ENCODE measurements at regions not wholly inside any gene's neighbourhood (a gene's known extent, or its start where the extent isn't known, plus 50 kb on each side); places are given as distances from the start of the nearest gene placed in this dataset.

DNA sequence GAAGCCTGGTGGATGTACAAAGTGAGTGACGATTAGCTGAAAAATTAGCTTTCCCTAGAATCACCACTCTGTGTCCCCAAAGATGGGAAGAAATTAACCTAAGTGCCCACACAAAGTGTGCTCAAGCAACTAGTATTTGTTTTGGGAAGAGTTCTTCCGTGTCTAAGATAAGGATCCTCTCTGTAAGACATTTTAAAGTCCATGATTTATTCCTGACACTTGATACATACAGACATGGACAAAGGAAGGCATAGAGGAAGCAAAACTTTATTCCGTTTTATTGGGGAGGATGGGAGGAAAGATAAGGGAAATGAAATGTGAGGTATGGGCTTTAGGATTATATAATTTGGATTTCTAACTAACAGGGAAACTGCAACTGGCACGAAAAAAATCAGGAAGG lies 1772.6 kb downstream of the EFNA5 start:
- H3K4ac ChIP-seq (ENCODE audit: low read depth, low read length): no peak overlapping the region
- Mint-ChIP-seq H3K36me3 (ENCODE audit: insufficient read depth in 1 of 3, low read depth in 3 of 3) (no peaks in the 10 kb centered on the region), H3K9me3 (no peaks in the 10 kb centered on the region), H3K27ac (no peak overlapping the region), H3K27me3 (ENCODE audit: low read depth) (no peaks in the 10 kb centered on the region), H3K4me3 (no peak overlapping the region), H3K4me1 (peaks cover 5 to 7% of the 10 kb centered on the region in 2 experiments)
- H3K56ac ChIP-seq (ENCODE audit: insufficient read length, low read depth, low read length): no peak overlapping the region
- H2BK15ac ChIP-seq (ENCODE audit: low read depth, low read length): no peak overlapping the region
- H3K18ac ChIP-seq (ENCODE audit: insufficient read length, low read depth, low read length): no peak overlapping the region
- TF ChIP-seq, protein P1, sequence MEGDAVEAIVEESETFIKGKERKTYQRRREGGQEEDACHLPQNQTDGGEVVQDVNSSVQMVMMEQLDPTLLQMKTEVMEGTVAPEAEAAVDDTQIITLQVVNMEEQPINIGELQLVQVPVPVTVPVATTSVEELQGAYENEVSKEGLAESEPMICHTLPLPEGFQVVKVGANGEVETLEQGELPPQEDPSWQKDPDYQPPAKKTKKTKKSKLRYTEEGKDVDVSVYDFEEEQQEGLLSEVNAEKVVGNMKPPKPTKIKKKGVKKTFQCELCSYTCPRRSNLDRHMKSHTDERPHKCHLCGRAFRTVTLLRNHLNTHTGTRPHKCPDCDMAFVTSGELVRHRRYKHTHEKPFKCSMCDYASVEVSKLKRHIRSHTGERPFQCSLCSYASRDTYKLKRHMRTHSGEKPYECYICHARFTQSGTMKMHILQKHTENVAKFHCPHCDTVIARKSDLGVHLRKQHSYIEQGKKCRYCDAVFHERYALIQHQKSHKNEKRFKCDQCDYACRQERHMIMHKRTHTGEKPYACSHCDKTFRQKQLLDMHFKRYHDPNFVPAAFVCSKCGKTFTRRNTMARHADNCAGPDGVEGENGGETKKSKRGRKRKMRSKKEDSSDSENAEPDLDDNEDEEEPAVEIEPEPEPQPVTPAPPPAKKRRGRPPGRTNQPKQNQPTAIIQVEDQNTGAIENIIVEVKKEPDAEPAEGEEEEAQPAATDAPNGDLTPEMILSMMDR (conservative IDR thresholded peaks at IDR 0.05): no peak
- no peaks in the 10 kb centered on the region for H3K27me3 ChIP-seq (ENCODE audit: insufficient read depth, low read length)
- no peak overlapping the region for H2AFZ ChIP-seq (ENCODE audit: low read length)
- no peak overlapping the region for H3T11ph ChIP-seq (ENCODE audit: low read length)
- no peak overlapping the region for H2BK5ac ChIP-seq (ENCODE audit: insufficient read length, low read length)
- H2BK20ac ChIP-seq (ENCODE audit: low read depth, low read length, poor library complexity, severe bottlenecking): no peak overlapping the region
- no peaks in the 10 kb centered on the region for H3K4me1 ChIP-seq (ENCODE audit: insufficient read depth, low read length)
- H3K9ac ChIP-seq (ENCODE audit: extremely low read depth, insufficient read length, low read length): no peak overlapping the region
- no peaks in the 10 kb centered on the region for H3K79me2 ChIP-seq (ENCODE audit: insufficient read depth, low read length)
- no peak overlapping the region for H4K5ac ChIP-seq (ENCODE audit: insufficient read length, low read depth, low read length)
- DNase-seq: no peak
- no peaks in the 10 kb centered on the region for H3K9me3 ChIP-seq (ENCODE audit: control insufficient read depth, low read depth, low read length)
- no peak overlapping the region for H4K8ac ChIP-seq (replicated peaks; ENCODE audit: insufficient read length, low read depth, low read length)
- WGBS (ENCODE audit: extremely low coverage, insufficient read length, low lambda C conversion rate): 100% methylated on average over 1 of the region's 4 CpGs
- H3K27ac ChIP-seq (ENCODE audit: insufficient read length, low read depth, low read length): no peak overlapping the region
- H2AK5ac ChIP-seq (ENCODE audit: insufficient read length, low read length): no peak overlapping the region
- H2BK120ac ChIP-seq (ENCODE audit: low read depth, low read length, poor library complexity, severe bottlenecking): no peak overlapping the region
- no peak overlapping the region for H2BK12ac ChIP-seq (ENCODE audit: insufficient read length, low read depth, low read length)
- no peaks in the 10 kb centered on the region for H3K79me1 ChIP-seq (ENCODE audit: insufficient read depth, low read depth, low read length, poor library complexity, severe bottlenecking)
- H4K91ac ChIP-seq (ENCODE audit: insufficient read length, low read depth, low read length): no peak overlapping the region
- no peaks in the 10 kb centered on the region for H4K20me1 ChIP-seq (ENCODE audit: control insufficient read depth, insufficient read depth, insufficient read length)
- H3K14ac ChIP-seq (ENCODE audit: insufficient read depth, low read length): no peak overlapping the region
- H3K23ac ChIP-seq (ENCODE audit: insufficient read length, low read depth, low read length): no peak overlapping the region
- H3K23me2 ChIP-seq (ENCODE audit: insufficient read length, low read depth, low read length, poor library complexity, severe bottlenecking): no peaks in the 10 kb centered on the region
- H3K4me2 ChIP-seq (ENCODE audit: insufficient read depth, insufficient read length, low read length): no peak overlapping the region
